SK-MEL-5 (cell line): ENCODE measurements at regions not wholly inside any gene's neighbourhood (a gene's known extent, or its start where the extent isn't known, plus 50 kb on each side); places are given as distances from the start of the nearest gene placed in this dataset.

Experiments
- DNase-seq: peaks from one replicate; pipeline ENCODE4 v3.0.0-alpha.2; 2016; ENCODE audit warnings: low read depth, low spot score
- in situ Hi-C: cut with HindIII; loops from 2 replicates; pipeline ENCODE4 v1.10.0; 2016; ENCODE audit warnings: low sequenced_read_pairs, high pct_unique_total_duplicates, low pct_unique_long_range_greater_than_20kb

GRCh38 chr4:29521281-29521680 lies 1198.9 kb upstream of the PCDH7 start:
- in situ Hi-C loops, result no loop called here
- no peak for DNase-seq

GRCh38 chr4:29536745-29537144 lies 1183.4 kb upstream of the PCDH7 start:
- in situ Hi-C loops, result no loop called here
- DNase-seq, result no peak

GRCh38 chr4:29538889-29539646 lies 1181.1 kb upstream of the PCDH7 start:
- no peak for DNase-seq
- in situ Hi-C loops, result no loop called here

- in situ Hi-C loops, result no loop called here
- no peak for DNase-seq
Measured at GRCh38 chr4:29540439-29541102, 1179.6 kb upstream of the PCDH7 start.

GRCh38 chr4:29541757-29542156 lies 1178.4 kb upstream of the PCDH7 start:
- DNase-seq, result no peak
- in situ Hi-C loops, result no loop called here

- DNase-seq, result no peak
- in situ Hi-C loops, result no loop called here
Measured at GRCh38 chr4:29549342-29549741, 1170.8 kb upstream of the PCDH7 start.

GRCh38 chr4:29551821-29552220 lies 1168.3 kb upstream of the PCDH7 start:
- no peak for DNase-seq
- in situ Hi-C loops, result no loop called here

- in situ Hi-C loops, result no loop called here
- no peak for DNase-seq
Measured at GRCh38 chr4:29553846-29554245, 1166.3 kb upstream of the PCDH7 start.

GRCh38 chr4:29558789-29559188 lies 1161.4 kb upstream of the PCDH7 start:
- DNase-seq, result no peak

GRCh38 chr4:29559286-29559685 lies 1160.9 kb upstream of the PCDH7 start:
- no peak for DNase-seq
- in situ Hi-C loops, result no loop called here

More at GRCh38 chr4:29558789-29559188, 1161.4 kb upstream of the PCDH7 start:
- in situ Hi-C loops, result no loop called here

- in situ Hi-C loops, result no loop called here
- no peak for DNase-seq
Measured at GRCh38 chr4:29560452-29560851, 1159.7 kb upstream of the PCDH7 start.

GRCh38 chr4:29565256-29565655 lies 1154.9 kb upstream of the PCDH7 start:
- in situ Hi-C loops, result no loop called here
- DNase-seq, result no peak

- in situ Hi-C loops, result no loop called here
- DNase-seq, result no peak
Measured at GRCh38 chr4:29566371-29566770, 1153.8 kb upstream of the PCDH7 start.

- no peak for DNase-seq
- in situ Hi-C loops, result no loop called here
Measured at GRCh38 chr4:29571322-29571721, 1148.8 kb upstream of the PCDH7 start.

GRCh38 chr4:29578329-29578728 lies 1141.8 kb upstream of the PCDH7 start:
- in situ Hi-C loops, result no loop called here
- DNase-seq, result no peak

- no peak for DNase-seq
- in situ Hi-C loops, result no loop called here
Measured at GRCh38 chr4:29581457-29581856, 1138.7 kb upstream of the PCDH7 start.

GRCh38 chr4:29588617-29589016 lies 1131.6 kb upstream of the PCDH7 start:
- no peak for DNase-seq
- in situ Hi-C loops, result no loop called here

- in situ Hi-C loops, result no loop called here
- DNase-seq, result no peak
Measured at GRCh38 chr4:29596228-29596627, 1123.9 kb upstream of the PCDH7 start.

- in situ Hi-C loops, result no loop called here
- DNase-seq, result no peak
Measured at GRCh38 chr4:29619168-29619567, 1101.0 kb upstream of the PCDH7 start.
